ENCODE measurements at regions not wholly inside any gene's neighbourhood (a gene's known extent, or its start where the extent isn't known, plus 50 kb on each side); places are given as distances from the start of the nearest gene placed in this dataset.

- Histone ChIP-seq H3F3A (ENCODE audit: low read length, unreplicated experiment) (peaks cover 7% of the 10 kb centered on the region), H3K4me1 (ENCODE audit: insufficient read depth, low read length) (peaks cover 50% of the 10 kb centered on the region), H3K36me3 (ENCODE audit: low read depth, low read length) (no peaks in the 10 kb centered on the region), H3K9me3 (ENCODE audit: low read length) (no peaks in the 10 kb centered on the region), H3K27me3 (ENCODE audit: low read length) (no peaks in the 10 kb centered on the region), H3K4me2 (ENCODE audit: low read length) (no peak overlapping the region), H3K4me3 (ENCODE audit: low read length) (no peak overlapping the region), H3K9ac (ENCODE audit: low read length) (no peak overlapping the region; the same call in 1 of the 2 replicates), H3K9me2 (replicated peaks; ENCODE audit: low read length) (no peaks in the 10 kb centered on the region; the same call in 1 of the 2 replicates), H3K79me2 (ENCODE audit: low read length) (0 out of 2 replicates have a peak, but pooled peaks cover 6% of the 10 kb centered on the region), H4K20me1 (ENCODE audit: low read length) (no peaks in the 10 kb centered on the region), H2AFZ (ENCODE audit: low read length) (no peak overlapping the region), H3K27ac (ENCODE audit: low read length) (peak overlapping the region; percentile 42)
- DNase-seq (peak; percentile 65), ATAC-seq (no peak)
- TF ChIP-seq EZH2 (IDR thresholded peaks at IDR 0.05; ENCODE audit: low read length, unreplicated experiment) (no peak), EZH2phosphoT487 (IDR thresholded peaks at IDR 0.05; ENCODE audit: borderline replicate concordance, low read length) (no peak), CTCF (conservative IDR thresholded peaks at IDR 0.05; ENCODE audit: low read depth, low read length) (no peak)
- ChIA-PET CTCF (no interaction called here), POLR2A (ENCODE audit: unreplicated experiment) (interaction anchor here (0.6 to 0.7 kb wide), 2 partner anchors 41 to 174 kb away, joined by 4 read pairs; no protein-coding TSS in a partner anchor)
- intact Hi-C loops (cut with micrococcal nuclease), result no loop called here
- BruUV-seq (replicated peaks), result no TSS peak
Measured at GRCh38 chr12:75820848-75821578, 210.6 kb downstream of the PHLDA1 start.

- TF ChIP-seq EZH2phosphoT487 (IDR thresholded peaks at IDR 0.05; ENCODE audit: borderline replicate concordance, low read length) (no peak), EZH2 (IDR thresholded peaks at IDR 0.05; ENCODE audit: low read length, unreplicated experiment) (no peak)
Measured at GRCh38 chr12:75820071-75820470, 211.5 kb downstream of the PHLDA1 start.

GRCh38 chr12:75819512-75819911, 212.1 kb downstream of the PHLDA1 start:
- ATAC-seq (no peak), DNase-seq (no peak)
- Histone ChIP-seq H2AFZ (ENCODE audit: low read length) (no peak overlapping the region), H3F3A (ENCODE audit: low read length, unreplicated experiment) (no peaks in the 10 kb centered on the region), H3K4me3 (ENCODE audit: low read length) (no peak overlapping the region), H3K9me2 (replicated peaks; ENCODE audit: low read length) (no peaks in the 10 kb centered on the region; the same call in 1 of the 2 replicates), H3K27me3 (ENCODE audit: low read length) (no peaks in the 10 kb centered on the region), H4K20me1 (ENCODE audit: low read length) (no peaks in the 10 kb centered on the region), H3K4me1 (ENCODE audit: insufficient read depth, low read length) (peaks cover 52% of the 10 kb centered on the region), H3K27ac (ENCODE audit: low read length) (no peak overlapping the region), H3K36me3 (ENCODE audit: low read depth, low read length) (no peaks in the 10 kb centered on the region), H3K9ac (ENCODE audit: low read length) (no peak overlapping the region), H3K79me2 (ENCODE audit: low read length) (0 out of 2 replicates have a peak, but pooled peaks cover 4% of the 10 kb centered on the region), H3K9me3 (ENCODE audit: low read length) (no peaks in the 10 kb centered on the region), H3K4me2 (ENCODE audit: low read length) (no peak overlapping the region)
- no TSS peak for BruUV-seq (replicated peaks)
- ChIA-PET POLR2A (ENCODE audit: unreplicated experiment) (no interaction called here), CTCF (no interaction called here)
- TF ChIP-seq CTCF (conservative IDR thresholded peaks at IDR 0.05; ENCODE audit: low read depth, low read length) (no peak), EZH2phosphoT487 (IDR thresholded peaks at IDR 0.05; ENCODE audit: borderline replicate concordance, low read length) (no peak), EZH2 (IDR thresholded peaks at IDR 0.05; ENCODE audit: low read length, unreplicated experiment) (no peak)
- intact Hi-C loops (cut with micrococcal nuclease), result loop anchor here (5.0 kb wide), 1 partner anchor 97 kb away; no protein-coding TSS in a partner anchor

More at GRCh38 chr12:75820071-75820470, 211.5 kb downstream of the PHLDA1 start:
- ChIA-PET CTCF (interaction anchor here (0.5 kb wide), 1 partner anchor 71 kb away, joined by 3 read pairs; no protein-coding TSS in a partner anchor), POLR2A (ENCODE audit: unreplicated experiment) (interaction anchor here (0.7 kb wide), 1 partner anchor 175 kb away, joined by 4 read pairs; no protein-coding TSS in a partner anchor)
- H3K27me3 ChIP-seq (ENCODE audit: low read length), result no peaks in the 10 kb centered on the region
- peaks cover 53% of the 10 kb centered on the region for H3K4me1 ChIP-seq (ENCODE audit: insufficient read depth, low read length)
- H3K9me3 ChIP-seq (ENCODE audit: low read length), result no peaks in the 10 kb centered on the region
- H3K27ac ChIP-seq (ENCODE audit: low read length), result peak overlapping the region; percentile 42
- H2AFZ ChIP-seq (ENCODE audit: low read length), result no peak overlapping the region
- H3K9me2 ChIP-seq (replicated peaks; ENCODE audit: low read length), result no peaks in the 10 kb centered on the region; the same call in 1 of the 2 replicates
- DNase-seq, result no peak
- no peak overlapping the region for H3K4me3 ChIP-seq (ENCODE audit: low read length)
- BruUV-seq (replicated peaks), result no TSS peak
- 0 out of 2 replicates have a peak, but pooled peaks cover 6% of the 10 kb centered on the region for H3K79me2 ChIP-seq (ENCODE audit: low read length)
- H3K4me2 ChIP-seq (ENCODE audit: low read length), result no peak overlapping the region
- intact Hi-C loops (cut with micrococcal nuclease), result no loop called here
- H3F3A ChIP-seq (ENCODE audit: low read length, unreplicated experiment), result peaks cover 3% of the 10 kb centered on the region
- no peak for ATAC-seq
- no peaks in the 10 kb centered on the region for H4K20me1 ChIP-seq (ENCODE audit: low read length)
- no peak overlapping the region; the same call in 1 of the 2 replicates for H3K9ac ChIP-seq (ENCODE audit: low read length)
- no peaks in the 10 kb centered on the region for H3K36me3 ChIP-seq (ENCODE audit: low read depth, low read length)

Data from PC-3 (cell line).